HEK293 (cell line): ENCODE measurements at regions not wholly inside any gene's neighbourhood (a gene's known extent, or its start where the extent isn't known, plus 50 kb on each side); places are given as distances from the start of the nearest gene placed in this dataset.

Experiments
- CTCF ChIA-PET: fragments of 350-600 bp; formaldehyde crosslinking; extraction: SDS; loops from one replicate; lab custom pipeline; 2021; ENCODE audit warnings: antibody characterized with exemption; lab: Yijun Ruan, JAX
- POLR2A ChIA-PET: fragments of 300-600 bp; formaldehyde crosslinking; extraction: SDS; loops from one replicate; lab custom pipeline; 2020; ENCODE audit warnings: antibody characterized with exemption, inconsistent platforms; lab: Yijun Ruan, JAX
- H3K27ac ChIP-seq: fragments of 200-500 bp; sonication (Bioruptor generic); 2 replicates; pipeline ENCODE4 v1.5.1; 2014; ENCODE audit warnings: low read depth, low read length, control low read depth, inconsistent platforms; ENCODE audit errors: extremely low read depth
- H3K36me3 ChIP-seq, 2 experiments: fragments of 200-500 bp in 1 of 2; sonication (Bioruptor generic) in 1 of 2; 1 replicate in 1 of 2; 2 replicates in 1 of 2; pipeline ENCODE4 v1.5.1; 2014 to 2017; ENCODE audit warnings: inconsistent platforms in 2 of 2, low read length in 2 of 2; ENCODE audit not compliant: control insufficient read depth in 2 of 2, insufficient read depth in 1 of 2
- H3K4me1 ChIP-seq: fragments of 200-500 bp; sonication (Bioruptor generic); 2 replicates; pipeline ENCODE4 v1.5.1; 2014; ENCODE audit warnings: mild to moderate bottlenecking, low read length, inconsistent platforms; ENCODE audit not compliant: control insufficient read depth, insufficient read depth
- H3K4me3 ChIP-seq: 2 replicates; pipeline ENCODE4 v1.5.1; 2011; ENCODE audit warnings: low read depth, mild to moderate bottlenecking, control low read depth, low read length, moderate library complexity
- H3K9me3 ChIP-seq: fragments of 200-500 bp; sonication (Bioruptor generic); 2 replicates; pipeline ENCODE4 v1.5.1; 2014; ENCODE audit warnings: low read depth, low read length, inconsistent platforms; ENCODE audit not compliant: control insufficient read depth, insufficient read depth
- CTCF ChIP-seq: fragments of 450-650 bp; formaldehyde crosslinking; IDR thresholded peaks from 2 replicates; pipeline ENCODE4 v1.5.1; 2016; ENCODE audit warnings: missing biosample characterization, missing genetic modification characterization
- OSR2 ChIP-seq: fragments of 450-650 bp; formaldehyde crosslinking; IDR thresholded peaks from 2 replicates; pipeline ENCODE4 v1.5.1; 2016; ENCODE audit warnings: missing biosample characterization, missing genetic modification characterization
- PATZ1 ChIP-seq: fragments of 450-650 bp; formaldehyde crosslinking; IDR thresholded peaks from 2 replicates; pipeline ENCODE4 v1.5.1; 2016; ENCODE audit warnings: missing biosample characterization, missing genetic modification characterization
- PRDM4 ChIP-seq: fragments of 450-650 bp; formaldehyde crosslinking; IDR thresholded peaks from 2 replicates; pipeline ENCODE4 v1.5.1; 2017; ENCODE audit warnings: missing biosample characterization, missing genetic modification characterization
- SETDB1 ChIP-seq: IDR thresholded peaks from one replicate; pipeline ENCODE4 v1.6.1; 2017; ENCODE audit warnings: mild to moderate bottlenecking, low read length, moderate library complexity, mixed read lengths; ENCODE audit not compliant: insufficient read length
- ZBTB26 ChIP-seq: fragments of 450-650 bp; formaldehyde crosslinking; optimal IDR thresholded peaks from 2 replicates; pipeline ENCODE3; 2016; ENCODE audit warnings: missing biosample characterization, mild to moderate bottlenecking, missing genetic modification characterization
- ZFHX2 ChIP-seq: fragments of 450-650 bp; formaldehyde crosslinking; conservative IDR thresholded peaks from 2 replicates; pipeline ENCODE4 v1.5.1; 2016; ENCODE audit warnings: missing biosample characterization, missing genetic modification characterization
- ZNF121 ChIP-seq: fragments of 450-650 bp; formaldehyde crosslinking; IDR thresholded peaks from 2 replicates; pipeline ENCODE4 v1.5.1; 2016; ENCODE audit warnings: missing biosample characterization, missing genetic modification characterization
- ZNF169 ChIP-seq: fragments of 450-650 bp; formaldehyde crosslinking; IDR thresholded peaks from 2 replicates; pipeline ENCODE4 v1.5.1; 2016; ENCODE audit warnings: missing biosample characterization, missing genetic modification characterization
- ZNF280C ChIP-seq: fragments of 450-650 bp; formaldehyde crosslinking; IDR thresholded peaks from 2 replicates; pipeline ENCODE4 v1.5.1; 2016; ENCODE audit warnings: missing biosample characterization, missing genetic modification characterization
- ZNF423 ChIP-seq: fragments of 450-650 bp; formaldehyde crosslinking; IDR thresholded peaks from 2 replicates; pipeline ENCODE4 v1.5.1; 2016; ENCODE audit warnings: missing biosample characterization, missing genetic modification characterization
- ZNF548 ChIP-seq: fragments of 450-650 bp; formaldehyde crosslinking; IDR thresholded peaks from 2 replicates; pipeline ENCODE4 v1.5.1; 2016; ENCODE audit warnings: missing biosample characterization, missing genetic modification characterization
- ZNF549 ChIP-seq: fragments of 450-650 bp; IDR thresholded peaks from 2 replicates; pipeline ENCODE4 v1.5.1; 2018; ENCODE audit warnings: missing biosample characterization, missing genetic modification characterization, mild to moderate bottlenecking, inconsistent platforms, moderate library complexity
- ZNF580 ChIP-seq: fragments of 450-650 bp; formaldehyde crosslinking; IDR thresholded peaks from 2 replicates; pipeline ENCODE4 v1.5.1; 2016; ENCODE audit warnings: missing biosample characterization, missing genetic modification characterization
- ZNF692 ChIP-seq: fragments of 450-650 bp; formaldehyde crosslinking; IDR thresholded peaks from 2 replicates; pipeline ENCODE4 v1.5.1; 2016; ENCODE audit warnings: missing biosample characterization, missing genetic modification characterization
- ZNF704 ChIP-seq: fragments of 450-650 bp; formaldehyde crosslinking; IDR thresholded peaks from 2 replicates; pipeline ENCODE4 v1.5.1; 2016; ENCODE audit warnings: missing biosample characterization, missing genetic modification characterization
- ZNF843 ChIP-seq: fragments of 450-650 bp; formaldehyde crosslinking; IDR thresholded peaks from 2 replicates; pipeline ENCODE4 v1.5.1; 2016; ENCODE audit warnings: missing biosample characterization, missing genetic modification characterization
- ZSCAN16 ChIP-seq: fragments of 450-650 bp; formaldehyde crosslinking; IDR thresholded peaks from 2 replicates; pipeline ENCODE4 v1.5.1; 2016; ENCODE audit warnings: missing biosample characterization, missing genetic modification characterization
- ZSCAN5A ChIP-seq: fragments of 450-650 bp; formaldehyde crosslinking; IDR thresholded peaks from 2 replicates; pipeline ENCODE4 v1.5.1; 2016; ENCODE audit warnings: missing biosample characterization, missing genetic modification characterization

- no peak for TF ChIP-seq ZNF704 (tag by site-specific recombination)
- no peak for TF ChIP-seq ZBTB26 (tag by site-specific recombination)
- no peak for TF ChIP-seq OSR2 (tag by site-specific recombination)
- TF ChIP-seq ZNF580 (tag by site-specific recombination): no peak
- no peak for TF ChIP-seq ZSCAN5A (tag by site-specific recombination)
- TF ChIP-seq, all 188 proteins: peak for 0
Observed at GRCh38 chr5:135087950-135088349, 53.9 kb upstream of the PITX1 start (continued).

- no peak overlapping the region for H3K4me3 ChIP-seq
- ChIA-PET CTCF (no interaction called here), POLR2A (no interaction called here)
- no peaks in the 10 kb centered on the region for H3K36me3 ChIP-seq
- no peaks in the 10 kb centered on the region for H3K4me1 ChIP-seq
- no peak overlapping the region for H3K27ac ChIP-seq
- H3K9me3 ChIP-seq: no peaks in the 10 kb centered on the region
- TF ChIP-seq ZFHX2 (tag by site-specific recombination) (no peak), ZNF843 (tag by site-specific recombination) (no peak), PATZ1 (no peak), ZSCAN16 (no peak), SETDB1 (no peak), ZNF121 (tag by site-specific recombination) (no peak), ZNF692 (tag by site-specific recombination) (no peak), ZNF548 (tag by site-specific recombination) (no peak), ZNF169 (tag by site-specific recombination) (no peak), CTCF (no peak), ZNF280C (tag by site-specific recombination) (no peak), PRDM4 (tag by site-specific recombination) (no peak), ZNF423 (tag by site-specific recombination) (no peak), ZNF549 (tag by site-specific recombination) (no peak)
Observed at GRCh38 chr5:135085936-135086725, 52.1 kb upstream of the PITX1 start.
